CD4-positive, alpha-beta T cell treated with Interleukin-17A for 4 hours (primary cell): ENCODE measurements at regions not wholly inside any gene's neighbourhood (a gene's known extent, or its start where the extent isn't known, plus 50 kb on each side); places are given as distances from the start of the nearest gene placed in this dataset.

ENCODE experiments used
- DNase-seq: peaks from one replicate; pipeline ENCODE4 v3.0.0-alpha.2; 2020; ENCODE audit warnings: mixed read lengths

- no peak for DNase-seq
These were observed 254.4 kb upstream of the POU3F2 start for GRCh38 chr6:98579941-98580340.

GRCh38 chr6:98581705-98582104 lies 252.7 kb upstream of the POU3F2 start:
- no peak for DNase-seq

GRCh38 chr6:98583506-98583905 lies 250.9 kb upstream of the POU3F2 start:
- DNase-seq = no peak

GRCh38 chr6:98586163-98586562 lies 248.2 kb upstream of the POU3F2 start:
- no peak for DNase-seq

- no peak for DNase-seq
These were observed 246.8 kb upstream of the POU3F2 start for GRCh38 chr6:98587555-98587954.

GRCh38 chr6:98589536-98589935 lies 244.8 kb upstream of the POU3F2 start:
- no peak for DNase-seq

- no peak for DNase-seq
These were observed 244.2 kb upstream of the POU3F2 start for GRCh38 chr6:98590136-98590681.

- no peak for DNase-seq
These were observed 243.4 kb upstream of the POU3F2 start for GRCh38 chr6:98590997-98591396.

- DNase-seq = no peak
These were observed 240.7 kb upstream of the POU3F2 start for GRCh38 chr6:98593676-98594075.

GRCh38 chr6:98601716-98602115 lies 232.7 kb upstream of the POU3F2 start:
- no peak for DNase-seq

GRCh38 chr6:98605705-98606104 lies 228.7 kb upstream of the POU3F2 start:
- DNase-seq = no peak

GRCh38 chr6:98627129-98627775 lies 207.1 kb upstream of the POU3F2 start:
- DNase-seq = no peak

GRCh38 chr6:98633886-98634285 lies 200.5 kb upstream of the POU3F2 start:
- DNase-seq = no peak

GRCh38 chr6:98634569-98634968 lies 199.8 kb upstream of the POU3F2 start:
- no peak for DNase-seq

- DNase-seq = no peak
These were observed 199.2 kb upstream of the POU3F2 start for GRCh38 chr6:98635191-98635590.

GRCh38 chr6:98636941-98637340 lies 197.4 kb upstream of the POU3F2 start:
- DNase-seq = no peak

- DNase-seq = no peak
These were observed 195.2 kb upstream of the POU3F2 start for GRCh38 chr6:98639089-98639635.

- DNase-seq = no peak
These were observed 194.0 kb upstream of the POU3F2 start for GRCh38 chr6:98640366-98640765.

GRCh38 chr6:98641949-98642719 lies 192.2 kb upstream of the POU3F2 start:
- no peak for DNase-seq

- DNase-seq = no peak
These were observed 190.3 kb upstream of the POU3F2 start for GRCh38 chr6:98644063-98644462.

GRCh38 chr6:98648211-98648914 lies 186.0 kb upstream of the POU3F2 start:
- DNase-seq = no peak

GRCh38 chr6:98650941-98651340 lies 183.4 kb upstream of the POU3F2 start:
- no peak for DNase-seq

GRCh38 chr6:98653179-98653578 lies 181.2 kb upstream of the POU3F2 start:
- no peak for DNase-seq
